Activated CD8-positive, alpha-beta T cell treated with anti-CD3 and anti-CD28 coated beads for 36 hours (primary cell): ENCODE measurements at regions not wholly inside any gene's neighbourhood (a gene's known extent, or its start where the extent isn't known, plus 50 kb on each side); places are given as distances from the start of the nearest gene placed in this dataset.

ENCODE experiments used
- ATAC-seq: fragments of 200-7000 bp; cut with Tn5 transposase; one replicate; pipeline ENCODE4 v1.10.0; 2021; ENCODE audit warnings: mild to moderate bottlenecking, moderate library complexity
- CTCF ChIA-PET: fragments of 350-600 bp; sonication (Branson Sonifier 250); formaldehyde crosslinking; loops from one replicate; lab custom pipeline; 2021; ENCODE audit warnings: antibody characterized with exemption; lab: Charles Lee
- POLR2A ChIA-PET: fragments of 350-600 bp; sonication (Branson Sonifier 250); formaldehyde crosslinking; loops from one replicate; lab custom pipeline; 2021; ENCODE audit warnings: antibody characterized with exemption; lab: Charles Lee
- DNase-seq: peaks from one replicate; pipeline ENCODE4 v3.0.0-alpha.2; 2020
- H3K27ac Mint-ChIP-seq: one replicate; pipeline ENCODE4 v1.8.0; 2021; ENCODE audit warnings: mild to moderate bottlenecking, mixed read lengths
- H3K27me3 Mint-ChIP-seq: one replicate; pipeline ENCODE4 v1.8.0; 2021; ENCODE audit warnings: mixed read lengths
- H3K36me3 Mint-ChIP-seq: one replicate; pipeline ENCODE4 v1.8.0; 2021; ENCODE audit warnings: low read depth, mixed read lengths
- H3K4me1 Mint-ChIP-seq: one replicate; pipeline ENCODE4 v1.8.0; 2021; ENCODE audit warnings: low read depth, mixed read lengths
- H3K4me3 Mint-ChIP-seq: one replicate; pipeline ENCODE4 v1.8.0; 2021; ENCODE audit warnings: mild to moderate bottlenecking, moderate library complexity, mixed read lengths
- H3K9me3 Mint-ChIP-seq: one replicate; pipeline ENCODE4 v1.8.0; 2021; ENCODE audit warnings: mixed read lengths
- CTCF ChIP-seq: fragments of 200-600 bp; IDR thresholded peaks from one replicate; pipeline ENCODE4 v1.8.0; 2022; ENCODE audit warnings: antibody characterized with exemption, mild to moderate bottlenecking
- intact Hi-C: fragments of 100-400 bp; cut with micrococcal nuclease; formaldehyde crosslinking; loops from one replicate; pipeline ENCODE4 v1.10.0; 2022

GRCh38 chr4:23279377-23279986 lies 586.7 kb downstream of the GBA3 start:
- Mint-ChIP-seq H3K4me3 (no peak overlapping the region), H3K36me3 (no peaks in the 10 kb centered on the region), H3K4me1 (no peaks in the 10 kb centered on the region), H3K9me3 (no peaks in the 10 kb centered on the region), H3K27me3 (no peaks in the 10 kb centered on the region), H3K27ac (no peak overlapping the region)
- ChIA-PET CTCF (no interaction called here), POLR2A (no interaction called here)
- no peak for ATAC-seq
- no peak for DNase-seq
- no peak for TF ChIP-seq CTCF
- intact Hi-C loops: no loop called here

GRCh38 chr4:23278845-23279244 lies 586.1 kb downstream of the GBA3 start:
- DNase-seq (no peak), ATAC-seq (no peak)
- no peak for TF ChIP-seq CTCF
- Mint-ChIP-seq H3K9me3 (no peaks in the 10 kb centered on the region), H3K4me1 (no peaks in the 10 kb centered on the region), H3K27me3 (no peaks in the 10 kb centered on the region), H3K27ac (no peak overlapping the region), H3K36me3 (no peaks in the 10 kb centered on the region), H3K4me3 (no peak overlapping the region)
- intact Hi-C loops: no loop called here
- ChIA-PET POLR2A (no interaction called here), CTCF (no interaction called here)

GRCh38 chr4:23276076-23276475 lies 583.3 kb downstream of the GBA3 start:
- no peak for ATAC-seq
- Mint-ChIP-seq H3K36me3 (no peaks in the 10 kb centered on the region), H3K4me3 (no peak overlapping the region), H3K27me3 (no peaks in the 10 kb centered on the region), H3K27ac (no peak overlapping the region), H3K4me1 (no peaks in the 10 kb centered on the region), H3K9me3 (no peaks in the 10 kb centered on the region)
- POLR2A ChIA-PET: no interaction called here
- no peak for DNase-seq
- no peak for TF ChIP-seq CTCF
- CTCF ChIA-PET: no interaction called here
- intact Hi-C loops: no loop called here

GRCh38 chr4:23269566-23269965 lies 576.8 kb downstream of the GBA3 start:
- Mint-ChIP-seq H3K36me3 (no peaks in the 10 kb centered on the region), H3K27me3 (no peaks in the 10 kb centered on the region), H3K9me3 (no peaks in the 10 kb centered on the region), H3K4me1 (no peaks in the 10 kb centered on the region), H3K27ac (no peak overlapping the region), H3K4me3 (no peak overlapping the region)
- no peak for DNase-seq
- CTCF ChIA-PET: no interaction called here
- intact Hi-C loops: no loop called here
- POLR2A ChIA-PET: no interaction called here
- TF ChIP-seq CTCF: no peak
- no peak for ATAC-seq

- H3K36me3 Mint-ChIP-seq: no peaks in the 10 kb centered on the region
- no peak for DNase-seq
- ATAC-seq: no peak
- H3K4me1 Mint-ChIP-seq: no peaks in the 10 kb centered on the region
- intact Hi-C loops: no loop called here
- H3K27me3 Mint-ChIP-seq: no peaks in the 10 kb centered on the region
- TF ChIP-seq CTCF: no peak
- ChIA-PET CTCF (no interaction called here), POLR2A (no interaction called here)
- no peaks in the 10 kb centered on the region for H3K9me3 Mint-ChIP-seq
- no peak overlapping the region for H3K4me3 Mint-ChIP-seq
- H3K27ac Mint-ChIP-seq: no peak overlapping the region
Measured at GRCh38 chr4:23268072-23268771, 575.5 kb downstream of the GBA3 start.
